Osteocyte (in vitro differentiated cells): ENCODE measurements at regions not wholly inside any gene's neighbourhood (a gene's known extent, or its start where the extent isn't known, plus 50 kb on each side); places are given as distances from the start of the nearest gene placed in this dataset.

Experiments
- DNase-seq: peaks from one replicate; pipeline ENCODE4 v3.0.0; 2021; ENCODE audit warnings: mixed read lengths; ENCODE audit not compliant: unreplicated experiment; ENCODE audit errors: extremely low spot score
- H3K27ac Mint-ChIP-seq: one replicate; pipeline ENCODE4 v1.8.0; 2021; ENCODE audit warnings: mild to moderate bottlenecking, mixed read lengths; ENCODE audit not compliant: unreplicated experiment
- H3K27me3 Mint-ChIP-seq: one replicate; pipeline ENCODE4 v1.8.0; 2021; ENCODE audit warnings: mixed read lengths; ENCODE audit not compliant: unreplicated experiment
- H3K36me3 Mint-ChIP-seq: one replicate; pipeline ENCODE4 v1.8.0; 2021; ENCODE audit warnings: mixed read lengths; ENCODE audit not compliant: unreplicated experiment
- H3K4me1 Mint-ChIP-seq: one replicate; pipeline ENCODE4 v1.8.0; 2021; ENCODE audit warnings: mixed read lengths; ENCODE audit not compliant: unreplicated experiment
- H3K4me3 Mint-ChIP-seq: one replicate; pipeline ENCODE4 v1.8.0; 2021; ENCODE audit warnings: mild to moderate bottlenecking, moderate library complexity, mixed read lengths; ENCODE audit not compliant: unreplicated experiment
- H3K9me3 Mint-ChIP-seq: one replicate; pipeline ENCODE4 v1.8.0; 2021; ENCODE audit warnings: mixed read lengths; ENCODE audit not compliant: unreplicated experiment
- TF ChIP-seq, protein P1 (sequence below): fragments of 200-600 bp; sonication (generic); IDR thresholded peaks from 2 replicates; pipeline ENCODE4 v1.5.0; 2021; ENCODE audit warnings: antibody characterized with exemption, mild to moderate bottlenecking, moderate library complexity

DNA sequence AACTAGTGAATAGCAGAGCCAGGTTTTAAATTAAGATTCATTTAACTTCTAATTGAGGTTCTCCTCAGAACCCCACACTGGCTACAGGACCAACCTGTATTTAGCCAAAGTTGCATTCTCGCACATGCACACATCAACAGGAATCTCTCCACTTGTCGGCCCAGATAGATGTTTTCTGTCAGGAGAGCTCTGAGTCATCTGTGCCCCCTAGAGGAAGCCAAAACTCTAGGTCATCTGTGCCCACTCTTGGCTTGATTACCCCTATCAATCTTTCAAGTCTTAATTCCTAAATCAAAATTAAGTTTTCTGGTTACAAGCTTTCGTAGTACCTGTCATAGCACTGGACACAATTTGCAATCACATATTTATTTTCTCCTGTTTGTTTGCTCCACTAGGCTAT, 104.9 kb upstream of the EOMES start:
- Mint-ChIP-seq H3K27me3 (peaks cover 14% of the 10 kb centered on the region), H3K4me1 (no peaks in the 10 kb centered on the region), H3K9me3 (no peaks in the 10 kb centered on the region), H3K27ac (no peak overlapping the region), H3K4me3 (no peak overlapping the region), H3K36me3 (no peaks in the 10 kb centered on the region)
- no peak for DNase-seq
- TF ChIP-seq, protein P1, sequence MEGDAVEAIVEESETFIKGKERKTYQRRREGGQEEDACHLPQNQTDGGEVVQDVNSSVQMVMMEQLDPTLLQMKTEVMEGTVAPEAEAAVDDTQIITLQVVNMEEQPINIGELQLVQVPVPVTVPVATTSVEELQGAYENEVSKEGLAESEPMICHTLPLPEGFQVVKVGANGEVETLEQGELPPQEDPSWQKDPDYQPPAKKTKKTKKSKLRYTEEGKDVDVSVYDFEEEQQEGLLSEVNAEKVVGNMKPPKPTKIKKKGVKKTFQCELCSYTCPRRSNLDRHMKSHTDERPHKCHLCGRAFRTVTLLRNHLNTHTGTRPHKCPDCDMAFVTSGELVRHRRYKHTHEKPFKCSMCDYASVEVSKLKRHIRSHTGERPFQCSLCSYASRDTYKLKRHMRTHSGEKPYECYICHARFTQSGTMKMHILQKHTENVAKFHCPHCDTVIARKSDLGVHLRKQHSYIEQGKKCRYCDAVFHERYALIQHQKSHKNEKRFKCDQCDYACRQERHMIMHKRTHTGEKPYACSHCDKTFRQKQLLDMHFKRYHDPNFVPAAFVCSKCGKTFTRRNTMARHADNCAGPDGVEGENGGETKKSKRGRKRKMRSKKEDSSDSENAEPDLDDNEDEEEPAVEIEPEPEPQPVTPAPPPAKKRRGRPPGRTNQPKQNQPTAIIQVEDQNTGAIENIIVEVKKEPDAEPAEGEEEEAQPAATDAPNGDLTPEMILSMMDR: no peak

DNA sequence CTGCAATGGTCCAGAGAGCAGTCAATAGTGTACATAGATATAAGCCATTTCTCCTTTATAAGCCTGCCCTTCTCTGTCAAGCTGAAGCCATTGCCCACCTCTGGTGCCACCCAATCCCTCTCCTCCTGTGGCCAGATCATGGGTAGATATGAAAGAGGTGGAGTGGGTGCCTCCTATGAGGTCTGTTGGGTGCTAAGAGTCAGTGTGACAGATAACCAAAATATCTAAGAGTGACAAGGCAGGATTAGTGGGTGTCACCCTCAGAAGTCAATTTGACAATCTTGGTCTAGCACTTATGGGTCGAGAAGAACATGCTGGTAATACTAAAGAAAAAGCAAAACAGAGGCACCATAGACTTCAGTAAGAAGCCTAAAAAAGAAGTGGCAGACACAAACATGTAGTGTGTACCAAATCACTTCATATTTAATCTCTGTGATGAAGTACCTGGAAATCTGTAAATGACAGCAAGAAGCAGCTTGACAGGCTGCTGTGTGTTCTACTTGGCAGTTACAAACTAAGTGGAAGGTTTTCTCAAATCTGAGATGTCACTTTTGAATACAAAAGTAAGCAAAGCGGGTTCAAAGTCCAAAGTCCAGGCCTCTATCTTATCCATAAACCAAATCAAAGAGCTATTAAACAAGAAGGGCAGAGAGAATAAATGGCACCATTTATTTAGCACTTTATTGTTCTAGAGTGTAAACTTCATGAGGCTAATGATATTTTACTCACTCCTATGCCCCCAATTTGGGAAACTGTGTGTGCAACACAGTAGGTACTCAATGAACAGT, 118.9 kb upstream of the EOMES start:
- H3K9me3 Mint-ChIP-seq: no peaks in the 10 kb centered on the region
- TF ChIP-seq, protein P1: no peak
- no peak overlapping the region for H3K27ac Mint-ChIP-seq
- no peaks in the 10 kb centered on the region for H3K36me3 Mint-ChIP-seq
- no peaks in the 10 kb centered on the region for H3K27me3 Mint-ChIP-seq
- H3K4me1 Mint-ChIP-seq: no peaks in the 10 kb centered on the region
- no peak overlapping the region for H3K4me3 Mint-ChIP-seq
- DNase-seq: no peak

DNA sequence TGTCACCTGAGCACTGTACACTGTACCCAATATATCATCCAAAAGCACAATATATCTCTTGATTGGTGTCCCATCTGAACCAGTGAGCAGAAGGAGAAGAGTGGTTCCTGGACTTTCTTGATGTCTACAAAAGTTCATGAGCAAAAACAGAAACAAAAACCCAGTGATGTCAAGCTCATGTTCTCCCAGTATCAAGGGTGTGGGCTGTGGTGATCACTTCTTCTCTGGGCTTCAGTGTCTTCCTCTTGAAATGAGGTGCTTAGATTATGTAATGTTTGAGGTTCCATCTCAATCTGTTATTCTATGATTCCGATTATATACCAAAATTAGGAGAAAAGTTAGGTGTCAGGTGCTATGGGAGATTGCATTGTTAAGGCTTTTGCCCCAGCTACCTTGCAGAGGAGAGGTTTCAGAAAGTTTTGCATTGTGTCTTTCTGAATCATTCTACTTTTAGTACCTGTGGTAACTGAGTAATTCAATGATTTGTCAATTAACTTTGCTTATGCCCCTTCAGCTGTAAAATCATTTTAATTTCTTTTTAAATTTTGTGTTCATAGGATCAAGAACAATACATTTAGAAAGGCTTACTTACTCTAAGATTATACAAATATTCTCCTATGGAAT, 122.0 kb upstream of the EOMES start:
- no peaks in the 10 kb centered on the region for H3K36me3 Mint-ChIP-seq
- DNase-seq: no peak
- H3K27me3 Mint-ChIP-seq: no peaks in the 10 kb centered on the region
- H3K4me1 Mint-ChIP-seq: no peaks in the 10 kb centered on the region
- TF ChIP-seq, protein P1: no peak
- H3K27ac Mint-ChIP-seq: no peak overlapping the region
- H3K9me3 Mint-ChIP-seq: no peaks in the 10 kb centered on the region
- H3K4me3 Mint-ChIP-seq: no peak overlapping the region

DNA sequence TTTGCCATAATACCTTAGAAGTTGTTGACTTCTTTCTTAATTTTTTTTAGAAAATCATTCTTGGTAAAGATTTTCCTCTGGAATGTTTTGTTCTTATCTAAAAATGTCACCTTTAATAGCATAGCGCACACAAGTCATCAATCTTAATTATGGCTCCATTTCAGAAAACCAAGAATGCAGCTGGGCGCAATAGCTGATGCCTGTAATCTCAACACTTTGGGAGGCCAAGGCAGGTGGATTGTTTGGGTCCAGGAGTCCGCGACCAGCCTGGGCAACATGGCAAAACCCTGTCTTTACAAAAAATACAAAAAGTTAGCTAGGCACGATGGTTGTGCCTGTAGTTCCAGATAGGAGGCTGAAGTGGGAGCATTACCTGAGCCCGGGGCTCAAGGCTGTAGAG, 125.6 kb upstream of the EOMES start:
- Mint-ChIP-seq H3K4me3 (no peak overlapping the region), H3K27ac (no peak overlapping the region), H3K36me3 (no peaks in the 10 kb centered on the region), H3K4me1 (no peaks in the 10 kb centered on the region), H3K9me3 (peaks cover 8% of the 10 kb centered on the region), H3K27me3 (no peaks in the 10 kb centered on the region)
- no peak for DNase-seq
- TF ChIP-seq, protein P1: no peak

DNA sequence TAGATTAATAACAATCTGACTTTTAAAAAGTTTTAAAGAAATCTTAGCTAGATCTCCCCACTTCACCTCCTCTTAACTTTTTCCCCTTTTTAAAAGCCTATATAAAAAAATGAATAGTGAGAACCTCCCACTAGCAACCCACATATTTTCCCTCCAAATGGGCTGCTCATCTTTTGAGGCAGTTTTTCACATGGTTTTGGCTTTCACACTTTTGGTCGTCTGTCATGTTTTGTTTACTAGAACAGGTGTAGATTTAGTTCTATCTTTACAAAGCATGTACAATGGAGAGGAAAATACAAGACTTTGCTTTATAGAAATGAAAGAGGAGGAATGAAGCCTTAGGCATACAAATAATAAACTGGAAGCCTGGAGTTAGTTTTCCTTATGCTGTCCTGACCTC, 126.7 kb upstream of the EOMES start:
- H3K27me3 Mint-ChIP-seq: no peaks in the 10 kb centered on the region
- H3K4me1 Mint-ChIP-seq: no peaks in the 10 kb centered on the region
- TF ChIP-seq, protein P1: no peak
- no peak overlapping the region for H3K27ac Mint-ChIP-seq
- peaks cover 9% of the 10 kb centered on the region for H3K9me3 Mint-ChIP-seq
- no peak for DNase-seq
- no peak overlapping the region for H3K4me3 Mint-ChIP-seq
- no peaks in the 10 kb centered on the region for H3K36me3 Mint-ChIP-seq
